Heart left ventricle (tissue), 14 donors: ENCODE measurements at regions not wholly inside any gene's neighbourhood (a gene's known extent, or its start where the extent isn't known, plus 50 kb on each side); places are given as distances from the start of the nearest gene placed in this dataset.

Experiments
- ATAC-seq, 4 donors: fragments of 200-7000 bp; cut with Tn5 transposase; one replicate each; pipeline ENCODE4 v1.9.1; 2020 to 2022; ENCODE audit warnings: moderate library complexity in 4 of 4, mild to moderate bottlenecking in 3 of 4, moderate number of reproducible peaks in 1 of 4
- DNase-seq, 5 donors: peaks; one replicate each; pipeline ENCODE4 v3.0.0-alpha.2; 2020
- H3K27ac ChIP-seq, 12 donors: fragments of 200-600 bp; sonication (generic) in 4 of 12; one replicate each; pipeline versions ENCODE4 v1.5.0 to v1.8.0; 2016 to 2022; ENCODE audit warnings: mild to moderate bottlenecking in 2 of 12
- H3K27me3 ChIP-seq, 9 donors: fragments of 200-600 bp; sonication (generic) in 2 of 9; one replicate each; pipeline versions ENCODE4 v1.5.1 to v1.8.0; 2016 to 2022; ENCODE audit warnings: mild to moderate bottlenecking in 3 of 9
- H3K36me3 ChIP-seq, 9 donors: fragments of 200-600 bp; sonication (generic) in 2 of 9; one replicate each; pipeline versions ENCODE4 v1.5.0 to v1.8.0; 2018 to 2022; ENCODE audit warnings: mild to moderate bottlenecking in 2 of 9
- H3K4me1 ChIP-seq, 12 donors: fragments of 200-600 bp; sonication (generic) in 4 of 12; one replicate each; pipeline versions ENCODE4 v1.5.0 to v1.8.0; 2016 to 2022; ENCODE audit warnings: mild to moderate bottlenecking in 3 of 12
- H3K4me3 ChIP-seq, 12 donors: fragments of 200-600 bp; sonication (generic) in 4 of 12; one replicate each; pipeline versions ENCODE4 v1.5.0 to v1.8.0; 2017 to 2022; ENCODE audit warnings: mild to moderate bottlenecking in 9 of 12, moderate library complexity in 4 of 12
- H3K9me3 ChIP-seq, 12 donors: fragments of 200-600 bp; sonication (generic) in 4 of 12; one replicate each; pipeline versions ENCODE4 v1.5.0 to v1.8.0; 2016 to 2022; ENCODE audit warnings: mild to moderate bottlenecking in 1 of 12
- POLR2A ChIP-seq, 2 donors: fragments of 450-650 bp; IDR thresholded peaks; one replicate each; pipeline ENCODE4 v1.6.1; 2017; ENCODE audit warnings: antibody characterized with exemption in 2 of 2, mild to moderate bottlenecking in 2 of 2, moderate library complexity in 2 of 2
- intact Hi-C, 10 donors: fragments of 100-400 bp; cut with DNase I; formaldehyde crosslinking; loops; one replicate each; pipeline versions ENCODE4 v1.11.1 to v1.14.2; 2022
- TF ChIP-seq, protein P1 (sequence below), 12 donors: fragments of 200-600 bp; sonication (generic) in 4 of 12; IDR thresholded peaks; one replicate each; pipeline versions ENCODE4 v1.5.0 to v1.8.0; 2018 to 2022; ENCODE audit warnings: antibody characterized with exemption in 12 of 12, mild to moderate bottlenecking in 5 of 12
- donor health status: ischemic (EF 13 %, LVEDD 7.1; RV severe dilation, severe dysfunction).
- donor health status: DM: no; HTN: yes; CAD: no.
- donor health status: DM: no; HTN: no; CAD: no.
- donor health status: ischemic (EF 25% LVEDD 6.9; RV normal size, moderate dysfunction).
- donor health status: ischemic (EF 25% LVEDD 5.7; RV mildly dilated, moderate dysfunction).
- donor health status: DM: yes; HTN: yes; CAD: no.
- donor health status: ischemic (EF 35%, LVEDD 5.7; RV mildly dilated, moderate dysfunction).
- donor health status: nonischemic (EF 11% LVEDD 7.7; RV severe dilation, severe dysfunction).
- donor health status: DM: yes; HTN: yes; CAD: no.
- donor health status: PGD.
- donor health status: ischemic (EF 29% LVEDD 5.4; RV normal size, mild dysfunction).
- donor health status: nonischemic (EF 23%, LVEDD 6.1; RV moderate dilation, normal function).

DNA sequence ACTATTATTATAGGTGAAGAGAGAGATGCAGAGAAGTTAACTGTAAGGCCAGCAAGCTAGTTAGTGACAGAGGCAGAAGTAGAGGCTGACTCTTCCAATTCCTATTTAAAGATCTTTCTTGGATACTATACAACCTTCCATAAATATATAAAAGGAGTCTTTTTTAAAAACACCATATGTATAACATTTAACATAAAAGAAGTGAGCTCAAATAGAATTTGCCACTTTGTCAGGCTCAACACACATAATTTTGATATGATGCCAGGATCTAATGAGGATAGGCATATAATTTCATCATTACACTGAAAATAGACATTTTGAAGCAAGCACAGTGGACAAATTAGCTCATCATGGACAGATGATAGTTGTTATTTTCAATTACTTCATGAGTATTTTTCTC is 64.1 kb upstream of the MPPED2 start:
- H3K36me3 ChIP-seq: no peaks in the 10 kb centered on the region
- ATAC-seq (no peak), DNase-seq (no peak)
- no peaks in the 10 kb centered on the region for H3K27me3 ChIP-seq
- no peak overlapping the region for H3K27ac ChIP-seq
- no peak overlapping the region for H3K4me3 ChIP-seq
- H3K9me3 ChIP-seq: no peaks in the 10 kb centered on the region
- H3K4me1 ChIP-seq: no peaks in the 10 kb centered on the region
- intact Hi-C loops: loop anchor here in 7 of 10 donors (5.0 to 10.0 kb wide), 3 partner anchors 295 to 825 kb away; no protein-coding TSS in a partner anchor
- no peak for TF ChIP-seq POLR2A (IDR thresholded peaks at IDR 0.05)
- TF ChIP-seq, protein P1, sequence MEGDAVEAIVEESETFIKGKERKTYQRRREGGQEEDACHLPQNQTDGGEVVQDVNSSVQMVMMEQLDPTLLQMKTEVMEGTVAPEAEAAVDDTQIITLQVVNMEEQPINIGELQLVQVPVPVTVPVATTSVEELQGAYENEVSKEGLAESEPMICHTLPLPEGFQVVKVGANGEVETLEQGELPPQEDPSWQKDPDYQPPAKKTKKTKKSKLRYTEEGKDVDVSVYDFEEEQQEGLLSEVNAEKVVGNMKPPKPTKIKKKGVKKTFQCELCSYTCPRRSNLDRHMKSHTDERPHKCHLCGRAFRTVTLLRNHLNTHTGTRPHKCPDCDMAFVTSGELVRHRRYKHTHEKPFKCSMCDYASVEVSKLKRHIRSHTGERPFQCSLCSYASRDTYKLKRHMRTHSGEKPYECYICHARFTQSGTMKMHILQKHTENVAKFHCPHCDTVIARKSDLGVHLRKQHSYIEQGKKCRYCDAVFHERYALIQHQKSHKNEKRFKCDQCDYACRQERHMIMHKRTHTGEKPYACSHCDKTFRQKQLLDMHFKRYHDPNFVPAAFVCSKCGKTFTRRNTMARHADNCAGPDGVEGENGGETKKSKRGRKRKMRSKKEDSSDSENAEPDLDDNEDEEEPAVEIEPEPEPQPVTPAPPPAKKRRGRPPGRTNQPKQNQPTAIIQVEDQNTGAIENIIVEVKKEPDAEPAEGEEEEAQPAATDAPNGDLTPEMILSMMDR (IDR thresholded peaks at IDR 0.05): no peak
